A673 (cell line): ENCODE measurements at regions not wholly inside any gene's neighbourhood (a gene's known extent, or its start where the extent isn't known, plus 50 kb on each side); places are given as distances from the start of the nearest gene placed in this dataset.

Source experiments
- EZH2 ChIP-seq: fragments of 200-600 bp; sonication (generic); IDR thresholded peaks from 2 replicates; pipeline ENCODE4 v1.6.1; 2017; ENCODE audit warnings: borderline replicate concordance, low read depth, mild to moderate bottlenecking, mixed read lengths, antibody characterized with exemption, low read length; ENCODE audit not compliant: poor library complexity, severe bottlenecking
- TF ChIP-seq, protein P1 (sequence below): fragments of 300-800, 200-600 bp; sonication (generic); conservative IDR thresholded peaks from 2 replicates; pipeline ENCODE4 v1.5.1; 2017; ENCODE audit warnings: low read depth, mild to moderate bottlenecking, antibody characterized with exemption, low read length, moderate library complexity, mixed read lengths

DNA sequence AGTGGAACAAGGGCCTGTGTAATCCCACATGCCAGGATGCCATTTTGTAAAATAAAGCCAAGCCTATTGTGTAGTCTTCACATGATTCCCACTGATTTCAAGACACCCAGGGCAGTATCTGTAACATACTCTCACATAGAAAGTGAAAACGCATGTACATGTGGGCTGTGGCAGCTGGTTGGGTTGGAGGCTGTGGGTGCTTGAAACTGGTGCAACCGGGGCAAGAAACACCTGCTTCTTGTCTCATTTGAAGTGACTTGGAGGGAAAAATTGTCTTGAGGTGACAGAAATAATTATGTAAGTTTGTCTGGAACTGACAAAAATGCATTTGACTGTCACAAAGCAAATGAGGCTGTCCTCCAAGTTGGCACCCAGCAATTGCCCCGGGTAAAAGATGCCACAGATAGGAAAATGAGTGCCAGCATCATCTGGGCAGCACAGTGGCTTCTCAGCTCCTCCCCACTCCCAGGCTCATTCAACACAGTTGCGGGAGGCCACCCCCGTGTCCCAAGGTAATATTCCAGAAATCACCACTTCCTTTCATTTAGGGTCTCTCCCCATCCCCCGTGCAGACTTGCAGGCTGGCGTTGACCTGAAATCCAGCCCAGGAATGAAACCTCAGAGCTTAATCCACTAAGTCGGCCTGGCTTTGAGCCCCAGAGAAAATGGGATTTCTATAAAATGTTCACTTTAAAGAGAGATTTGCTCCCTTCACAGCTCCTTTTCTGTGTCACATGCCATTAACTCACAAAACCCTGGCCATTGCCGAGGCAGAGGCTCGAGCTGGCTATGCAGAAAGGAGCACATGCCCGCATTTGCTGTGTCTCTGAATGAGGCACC lies 293.9 kb upstream of the PARD3B start:
- TF ChIP-seq, protein P1, sequence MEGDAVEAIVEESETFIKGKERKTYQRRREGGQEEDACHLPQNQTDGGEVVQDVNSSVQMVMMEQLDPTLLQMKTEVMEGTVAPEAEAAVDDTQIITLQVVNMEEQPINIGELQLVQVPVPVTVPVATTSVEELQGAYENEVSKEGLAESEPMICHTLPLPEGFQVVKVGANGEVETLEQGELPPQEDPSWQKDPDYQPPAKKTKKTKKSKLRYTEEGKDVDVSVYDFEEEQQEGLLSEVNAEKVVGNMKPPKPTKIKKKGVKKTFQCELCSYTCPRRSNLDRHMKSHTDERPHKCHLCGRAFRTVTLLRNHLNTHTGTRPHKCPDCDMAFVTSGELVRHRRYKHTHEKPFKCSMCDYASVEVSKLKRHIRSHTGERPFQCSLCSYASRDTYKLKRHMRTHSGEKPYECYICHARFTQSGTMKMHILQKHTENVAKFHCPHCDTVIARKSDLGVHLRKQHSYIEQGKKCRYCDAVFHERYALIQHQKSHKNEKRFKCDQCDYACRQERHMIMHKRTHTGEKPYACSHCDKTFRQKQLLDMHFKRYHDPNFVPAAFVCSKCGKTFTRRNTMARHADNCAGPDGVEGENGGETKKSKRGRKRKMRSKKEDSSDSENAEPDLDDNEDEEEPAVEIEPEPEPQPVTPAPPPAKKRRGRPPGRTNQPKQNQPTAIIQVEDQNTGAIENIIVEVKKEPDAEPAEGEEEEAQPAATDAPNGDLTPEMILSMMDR, result no peak
- TF ChIP-seq EZH2, result no peak
